ENCODE measurements at regions not wholly inside any gene's neighbourhood (a gene's known extent, or its start where the extent isn't known, plus 50 kb on each side); places are given as distances from the start of the nearest gene placed in this dataset.
A peak's percentile ranks its signal among the peaks of the same experiment; 100 is the strongest.

- TF ChIP-seq POU2F2 (IDR thresholded peaks at IDR 0.05; ENCODE audit: low read depth, low read length): no peak
- TF ChIP-seq TAF1 (IDR thresholded peaks at IDR 0.05; ENCODE audit: low read depth, low read length): no peak
- no peak for TF ChIP-seq POLR2A (IDR thresholded peaks at IDR 0.05; ENCODE audit: low read depth, low read length)
- no peak for TF ChIP-seq SPI1 (IDR thresholded peaks at IDR 0.05; ENCODE audit: low read depth, low read length)
- no peak for TF ChIP-seq POLR2AphosphoS5 (IDR thresholded peaks at IDR 0.05; ENCODE audit: low read depth, low read length)
- no peak for TF ChIP-seq PAX5 (IDR thresholded peaks at IDR 0.05; ENCODE audit: insufficient read depth, low read length, severe bottlenecking)
- FAIRE-seq (no peak), DNase-seq (ENCODE audit: insufficient read length, low spot score) (no peak)
Measured at GRCh38 chr21:15566703-15567102, 163.1 kb upstream of the USP25 start.

GRCh38 chr21:15567191-15567590, 162.6 kb upstream of the USP25 start:
- DNase-seq (ENCODE audit: insufficient read length, low spot score) (no peak), FAIRE-seq (no peak)
- TF ChIP-seq SPI1 (IDR thresholded peaks at IDR 0.05; ENCODE audit: low read depth, low read length) (no peak), POLR2A (IDR thresholded peaks at IDR 0.05; ENCODE audit: low read depth, low read length) (no peak), PAX5 (IDR thresholded peaks at IDR 0.05; ENCODE audit: insufficient read depth, low read length, severe bottlenecking) (no peak), TAF1 (IDR thresholded peaks at IDR 0.05; ENCODE audit: low read depth, low read length) (no peak), POLR2AphosphoS5 (IDR thresholded peaks at IDR 0.05; ENCODE audit: low read depth, low read length) (no peak), POU2F2 (IDR thresholded peaks at IDR 0.05; ENCODE audit: low read depth, low read length) (no peak)

GRCh38 chr21:15568516-15568915, 161.3 kb upstream of the USP25 start:
- DNase-seq (ENCODE audit: insufficient read length, low spot score) (no peak), FAIRE-seq (no peak)
- TF ChIP-seq POLR2AphosphoS5 (IDR thresholded peaks at IDR 0.05; ENCODE audit: low read depth, low read length): no peak
- no peak for TF ChIP-seq TAF1 (IDR thresholded peaks at IDR 0.05; ENCODE audit: low read depth, low read length)
- no peak for TF ChIP-seq PAX5 (IDR thresholded peaks at IDR 0.05; ENCODE audit: insufficient read depth, low read length, severe bottlenecking)
- no peak for TF ChIP-seq POU2F2 (IDR thresholded peaks at IDR 0.05; ENCODE audit: low read depth, low read length)
- no peak for TF ChIP-seq POLR2A (IDR thresholded peaks at IDR 0.05; ENCODE audit: low read depth, low read length)
- TF ChIP-seq SPI1 (IDR thresholded peaks at IDR 0.05; ENCODE audit: low read depth, low read length): no peak

- TF ChIP-seq POLR2AphosphoS5 (IDR thresholded peaks at IDR 0.05; ENCODE audit: low read depth, low read length) (no peak), TAF1 (IDR thresholded peaks at IDR 0.05; ENCODE audit: low read depth, low read length) (no peak), PAX5 (IDR thresholded peaks at IDR 0.05; ENCODE audit: insufficient read depth, low read length, severe bottlenecking) (no peak), POLR2A (IDR thresholded peaks at IDR 0.05; ENCODE audit: low read depth, low read length) (no peak)
- FAIRE-seq: no peak
- no peak for DNase-seq (ENCODE audit: insufficient read length, low spot score)
Measured at GRCh38 chr21:15586752-15587427, 142.9 kb upstream of the USP25 start.

- FAIRE-seq (peak; percentile 69), DNase-seq (ENCODE audit: insufficient read length, low spot score) (no peak)
- TF ChIP-seq POLR2AphosphoS5 (IDR thresholded peaks at IDR 0.05; ENCODE audit: low read depth, low read length) (no peak), PAX5 (IDR thresholded peaks at IDR 0.05; ENCODE audit: insufficient read depth, low read length, severe bottlenecking) (no peak), POU2F2 (IDR thresholded peaks at IDR 0.05; ENCODE audit: low read depth, low read length) (no peak), TAF1 (IDR thresholded peaks at IDR 0.05; ENCODE audit: low read depth, low read length) (no peak), SPI1 (IDR thresholded peaks at IDR 0.05; ENCODE audit: low read depth, low read length) (no peak), POLR2A (IDR thresholded peaks at IDR 0.05; ENCODE audit: low read depth, low read length) (no peak)
Measured at GRCh38 chr21:15592271-15592860, 137.4 kb upstream of the USP25 start.

GRCh38 chr21:15592957-15593356, 136.8 kb upstream of the USP25 start:
- FAIRE-seq (no peak), DNase-seq (ENCODE audit: insufficient read length, low spot score) (no peak)
- TF ChIP-seq SPI1 (IDR thresholded peaks at IDR 0.05; ENCODE audit: low read depth, low read length) (no peak), POU2F2 (IDR thresholded peaks at IDR 0.05; ENCODE audit: low read depth, low read length) (no peak), PAX5 (IDR thresholded peaks at IDR 0.05; ENCODE audit: insufficient read depth, low read length, severe bottlenecking) (no peak), TAF1 (IDR thresholded peaks at IDR 0.05; ENCODE audit: low read depth, low read length) (no peak), POLR2A (IDR thresholded peaks at IDR 0.05; ENCODE audit: low read depth, low read length) (no peak), POLR2AphosphoS5 (IDR thresholded peaks at IDR 0.05; ENCODE audit: low read depth, low read length) (no peak)

GRCh38 chr21:15601390-15601789, 128.4 kb upstream of the USP25 start:
- TF ChIP-seq POU2F2 (IDR thresholded peaks at IDR 0.05; ENCODE audit: low read depth, low read length): no peak
- no peak for TF ChIP-seq PAX5 (IDR thresholded peaks at IDR 0.05; ENCODE audit: insufficient read depth, low read length, severe bottlenecking)
- TF ChIP-seq POLR2A (IDR thresholded peaks at IDR 0.05; ENCODE audit: low read depth, low read length): no peak
- no peak for TF ChIP-seq POLR2AphosphoS5 (IDR thresholded peaks at IDR 0.05; ENCODE audit: low read depth, low read length)
- no peak for TF ChIP-seq TAF1 (IDR thresholded peaks at IDR 0.05; ENCODE audit: low read depth, low read length)
- no peak for TF ChIP-seq SPI1 (IDR thresholded peaks at IDR 0.05; ENCODE audit: low read depth, low read length)
- DNase-seq (ENCODE audit: insufficient read length, low spot score) (no peak), FAIRE-seq (no peak)

GRCh38 chr21:15604413-15604812, 125.4 kb upstream of the USP25 start:
- no peak for FAIRE-seq

GRCh38 chr21:15614766-15615165, 115.0 kb upstream of the USP25 start:
- no peak for DNase-seq (ENCODE audit: insufficient read length, low spot score)

More at GRCh38 chr21:15604413-15604812, 125.4 kb upstream of the USP25 start:
- TF ChIP-seq SPI1 (IDR thresholded peaks at IDR 0.05; ENCODE audit: low read depth, low read length): no peak
- TF ChIP-seq POLR2A (IDR thresholded peaks at IDR 0.05; ENCODE audit: low read depth, low read length): no peak
- no peak for TF ChIP-seq PAX5 (IDR thresholded peaks at IDR 0.05; ENCODE audit: insufficient read depth, low read length, severe bottlenecking)
- TF ChIP-seq TAF1 (IDR thresholded peaks at IDR 0.05; ENCODE audit: low read depth, low read length): no peak
- TF ChIP-seq POLR2AphosphoS5 (IDR thresholded peaks at IDR 0.05; ENCODE audit: low read depth, low read length): no peak
- TF ChIP-seq POU2F2 (IDR thresholded peaks at IDR 0.05; ENCODE audit: low read depth, low read length): no peak
- no peak for DNase-seq (ENCODE audit: insufficient read length, low spot score)

More at GRCh38 chr21:15614766-15615165, 115.0 kb upstream of the USP25 start:
- TF ChIP-seq SPI1 (IDR thresholded peaks at IDR 0.05; ENCODE audit: low read depth, low read length) (no peak), POLR2AphosphoS5 (IDR thresholded peaks at IDR 0.05; ENCODE audit: low read depth, low read length) (no peak), PAX5 (IDR thresholded peaks at IDR 0.05; ENCODE audit: insufficient read depth, low read length, severe bottlenecking) (no peak), TAF1 (IDR thresholded peaks at IDR 0.05; ENCODE audit: low read depth, low read length) (no peak), POU2F2 (IDR thresholded peaks at IDR 0.05; ENCODE audit: low read depth, low read length) (no peak)
- no peak for FAIRE-seq
